Neural cell (in vitro differentiated cells): ENCODE measurements at regions not wholly inside any gene's neighbourhood (a gene's known extent, or its start where the extent isn't known, plus 50 kb on each side); places are given as distances from the start of the nearest gene placed in this dataset.

Source experiments
- H2AFZ ChIP-seq: fragments of 200-600, 300-800 bp; sonication (generic), shearing (Covaris generic); 2 replicates; pipeline ENCODE4 v1.6.0; 2014; ENCODE audit warnings: low read depth, mild to moderate bottlenecking, antibody characterized with exemption, low read length, moderate library complexity
- H3F3A ChIP-seq: fragments of 200-600 bp; shearing (Covaris generic); 2 replicates; pipeline ENCODE4 v1.6.1; 2016; ENCODE audit warnings: mild to moderate bottlenecking, moderate library complexity, mixed read lengths, antibody characterized with exemption, low read length; ENCODE audit not compliant: insufficient read depth, poor library complexity, severe bottlenecking
- H3K27ac ChIP-seq: fragments of 200-600, 300-800 bp; sonication (generic), shearing (Covaris generic); 2 replicates; pipeline ENCODE4 v1.5.1; 2014; ENCODE audit warnings: mild to moderate bottlenecking, low read length, moderate library complexity
- H3K27me3 ChIP-seq: fragments of 300-800, 200-600 bp; sonication (generic), shearing (Covaris generic); 2 replicates; pipeline ENCODE4 v1.6.0; 2014; ENCODE audit warnings: mild to moderate bottlenecking, low read depth, low read length, moderate library complexity; ENCODE audit not compliant: insufficient read depth
- H3K36me3 ChIP-seq: fragments of 300-800, 200-600 bp; sonication (generic), shearing (Covaris generic); 2 replicates; pipeline ENCODE4 v1.5.1; 2014; ENCODE audit warnings: mild to moderate bottlenecking, antibody characterized with exemption, low read length, moderate library complexity; ENCODE audit not compliant: insufficient read depth
- H3K4me2 ChIP-seq: fragments of 300-800, 200-600 bp; sonication (generic), shearing (Covaris generic); 2 replicates; pipeline ENCODE4 v1.6.0; 2014; ENCODE audit warnings: mild to moderate bottlenecking, low read length
- H3K4me3 ChIP-seq: fragments of 300-800, 200-600 bp; sonication (generic), shearing (Covaris generic); 2 replicates; pipeline ENCODE4 v1.5.1; 2014; ENCODE audit warnings: mild to moderate bottlenecking, low read length, moderate library complexity
- H3K79me2 ChIP-seq: fragments of 200-600 bp; shearing (Covaris generic); replicated peaks from 2 replicates; pipeline ENCODE4 v1.6.0; 2014; ENCODE audit warnings: mild to moderate bottlenecking, low read length, moderate library complexity; ENCODE audit not compliant: insufficient read depth
- H3K9ac ChIP-seq: fragments of 300-800, 200-600 bp; sonication (generic), shearing (Covaris generic); 2 replicates; pipeline ENCODE4 v1.6.1; 2016; ENCODE audit warnings: mild to moderate bottlenecking, low read length, mixed read lengths
- H3K9me2 ChIP-seq: fragments of 200-600 bp; shearing (Covaris generic); 2 replicates; pipeline ENCODE4 v1.6.1; 2016; ENCODE audit warnings: mild to moderate bottlenecking, low read length, mixed read lengths; ENCODE audit not compliant: insufficient read depth
- H3K9me3 ChIP-seq: fragments of 200-600, 300-800 bp; sonication (generic), shearing (Covaris generic); 2 replicates; pipeline ENCODE4 v1.6.1; 2016; ENCODE audit warnings: mild to moderate bottlenecking, mixed run types, low read length, moderate library complexity, mixed read lengths
- H4K20me1 ChIP-seq: fragments of 200-600 bp; shearing (Covaris generic); 2 replicates; pipeline ENCODE4 v1.6.1; 2016; ENCODE audit warnings: mild to moderate bottlenecking, mixed run types; ENCODE audit not compliant: insufficient read depth
- EP300 ChIP-seq: fragments of 450-650 bp; conservative IDR thresholded peaks from 2 replicates; pipeline ENCODE4 v1.6.1; 2014; ENCODE audit warnings: antibody characterized with exemption, mild to moderate bottlenecking, moderate library complexity; ENCODE audit not compliant: poor library complexity, severe bottlenecking
- EZH2 ChIP-seq: fragments of 200-600, 300-800 bp; shearing (Covaris generic), sonication (generic); IDR thresholded peaks from 2 replicates; pipeline ENCODE4 v1.6.1; 2014; ENCODE audit warnings: antibody characterized with exemption, low read length, borderline replicate concordance, mild to moderate bottlenecking; ENCODE audit not compliant: insufficient read depth, poor library complexity, severe bottlenecking
- MXI1 ChIP-seq: fragments of 450-650 bp; conservative IDR thresholded peaks from 2 replicates; pipeline ENCODE4 v1.6.1; 2014; ENCODE audit warnings: antibody characterized with exemption, mild to moderate bottlenecking; ENCODE audit not compliant: poor library complexity, severe bottlenecking
- POLR2AphosphoS5 ChIP-seq: IDR thresholded peaks from 2 replicates; pipeline ENCODE4 v1.6.1; 2012
- RAD21 ChIP-seq: fragments of 450-650 bp; conservative IDR thresholded peaks from 2 replicates; pipeline ENCODE4 v1.6.1; 2014; ENCODE audit warnings: antibody characterized with exemption, mild to moderate bottlenecking, moderate library complexity
- SMC3 ChIP-seq: fragments of 450-650 bp; conservative IDR thresholded peaks from 2 replicates; pipeline ENCODE4 v1.6.1; 2014; ENCODE audit warnings: antibody characterized with exemption, mild to moderate bottlenecking, moderate library complexity; ENCODE audit not compliant: poor library complexity
- TAF1 ChIP-seq: IDR thresholded peaks from 2 replicates; pipeline ENCODE4 v1.6.1; 2012; ENCODE audit warnings: low read depth
- TF ChIP-seq, protein P1 (sequence below): fragments of 450-650 bp; IDR thresholded peaks from 2 replicates; pipeline ENCODE4 v1.5.1; 2014; ENCODE audit warnings: antibody characterized with exemption, mild to moderate bottlenecking, moderate library complexity; ENCODE audit not compliant: poor library complexity, severe bottlenecking
- TF ChIP-seq, protein P2 (sequence below): IDR thresholded peaks from 2 replicates; pipeline ENCODE4 v1.6.1; 2012; ENCODE audit warnings: borderline replicate concordance

DNA sequence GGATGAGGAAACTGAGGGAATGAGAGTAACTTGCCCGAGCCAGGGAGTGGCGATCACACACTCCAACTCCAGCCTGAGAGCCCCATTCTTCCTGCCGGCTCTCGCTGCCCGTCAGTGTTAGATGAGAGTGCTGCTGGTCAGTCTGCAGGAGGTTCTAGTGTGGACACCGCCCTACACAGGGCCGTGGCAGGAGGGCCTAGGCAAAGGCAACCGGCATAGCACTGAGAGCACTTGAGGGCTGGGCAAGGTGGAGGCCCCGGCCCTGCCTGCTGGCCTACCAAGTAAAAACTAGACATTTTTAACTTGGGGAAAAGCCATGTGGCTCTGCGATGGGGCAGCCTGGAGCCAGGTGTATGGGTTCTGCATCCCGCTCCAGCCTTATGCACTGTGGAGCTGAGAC is 354.8 kb downstream of the SEC14L1 start:
- Histone ChIP-seq H3K36me3 (no peaks in the 10 kb centered on the region), H3K9ac (no peak overlapping the region), H3K27me3 (no peaks in the 10 kb centered on the region), H3K79me2 (no peaks in the 10 kb centered on the region), H3K9me2 (no peaks in the 10 kb centered on the region), H3F3A (no peaks in the 10 kb centered on the region), H2AFZ (no peak overlapping the region), H3K4me3 (no peak overlapping the region), H3K4me2 (no peak overlapping the region), H3K27ac (no peak overlapping the region), H3K9me3 (no peaks in the 10 kb centered on the region), H4K20me1 (no peaks in the 10 kb centered on the region)
- no peak for TF ChIP-seq RAD21
- TF ChIP-seq SMC3: no peak
- no peak for TF ChIP-seq TAF1
- TF ChIP-seq POLR2AphosphoS5: no peak
- no peak for TF ChIP-seq EP300

DNA sequence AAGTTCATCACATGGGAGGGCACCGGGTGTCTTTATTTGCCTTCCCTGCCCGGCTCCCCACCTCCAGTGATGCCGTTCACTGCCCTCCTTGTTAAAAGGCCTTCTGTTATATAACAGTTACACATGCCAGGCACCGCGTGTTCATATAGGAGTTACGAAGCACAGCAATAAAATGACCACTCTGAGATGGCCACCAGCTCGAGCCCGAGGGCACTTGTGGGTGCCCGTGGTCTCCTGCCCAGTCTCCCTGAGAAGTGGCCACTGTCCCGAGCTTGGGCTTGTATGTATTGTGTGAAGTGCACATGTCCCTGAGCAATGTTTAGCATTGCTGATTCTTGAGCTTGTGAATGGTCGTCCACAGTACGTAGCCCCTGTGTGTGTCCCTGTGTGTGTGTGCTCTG is 355.6 kb downstream of the SEC14L1 start:
- H2AFZ ChIP-seq: no peak overlapping the region
- H3K36me3 ChIP-seq: no peaks in the 10 kb centered on the region
- no peaks in the 10 kb centered on the region for H3K79me2 ChIP-seq
- H4K20me1 ChIP-seq: no peaks in the 10 kb centered on the region
- no peak overlapping the region for H3K4me3 ChIP-seq
- no peaks in the 10 kb centered on the region for H3K9me2 ChIP-seq
- TF ChIP-seq SMC3 (no peak), TAF1 (no peak), MXI1 (no peak), EP300 (no peak), RAD21 (no peak), EZH2 (no peak), POLR2AphosphoS5 (no peak)
- TF ChIP-seq, protein P1, sequence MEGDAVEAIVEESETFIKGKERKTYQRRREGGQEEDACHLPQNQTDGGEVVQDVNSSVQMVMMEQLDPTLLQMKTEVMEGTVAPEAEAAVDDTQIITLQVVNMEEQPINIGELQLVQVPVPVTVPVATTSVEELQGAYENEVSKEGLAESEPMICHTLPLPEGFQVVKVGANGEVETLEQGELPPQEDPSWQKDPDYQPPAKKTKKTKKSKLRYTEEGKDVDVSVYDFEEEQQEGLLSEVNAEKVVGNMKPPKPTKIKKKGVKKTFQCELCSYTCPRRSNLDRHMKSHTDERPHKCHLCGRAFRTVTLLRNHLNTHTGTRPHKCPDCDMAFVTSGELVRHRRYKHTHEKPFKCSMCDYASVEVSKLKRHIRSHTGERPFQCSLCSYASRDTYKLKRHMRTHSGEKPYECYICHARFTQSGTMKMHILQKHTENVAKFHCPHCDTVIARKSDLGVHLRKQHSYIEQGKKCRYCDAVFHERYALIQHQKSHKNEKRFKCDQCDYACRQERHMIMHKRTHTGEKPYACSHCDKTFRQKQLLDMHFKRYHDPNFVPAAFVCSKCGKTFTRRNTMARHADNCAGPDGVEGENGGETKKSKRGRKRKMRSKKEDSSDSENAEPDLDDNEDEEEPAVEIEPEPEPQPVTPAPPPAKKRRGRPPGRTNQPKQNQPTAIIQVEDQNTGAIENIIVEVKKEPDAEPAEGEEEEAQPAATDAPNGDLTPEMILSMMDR: no peak
- TF ChIP-seq, protein P2, sequence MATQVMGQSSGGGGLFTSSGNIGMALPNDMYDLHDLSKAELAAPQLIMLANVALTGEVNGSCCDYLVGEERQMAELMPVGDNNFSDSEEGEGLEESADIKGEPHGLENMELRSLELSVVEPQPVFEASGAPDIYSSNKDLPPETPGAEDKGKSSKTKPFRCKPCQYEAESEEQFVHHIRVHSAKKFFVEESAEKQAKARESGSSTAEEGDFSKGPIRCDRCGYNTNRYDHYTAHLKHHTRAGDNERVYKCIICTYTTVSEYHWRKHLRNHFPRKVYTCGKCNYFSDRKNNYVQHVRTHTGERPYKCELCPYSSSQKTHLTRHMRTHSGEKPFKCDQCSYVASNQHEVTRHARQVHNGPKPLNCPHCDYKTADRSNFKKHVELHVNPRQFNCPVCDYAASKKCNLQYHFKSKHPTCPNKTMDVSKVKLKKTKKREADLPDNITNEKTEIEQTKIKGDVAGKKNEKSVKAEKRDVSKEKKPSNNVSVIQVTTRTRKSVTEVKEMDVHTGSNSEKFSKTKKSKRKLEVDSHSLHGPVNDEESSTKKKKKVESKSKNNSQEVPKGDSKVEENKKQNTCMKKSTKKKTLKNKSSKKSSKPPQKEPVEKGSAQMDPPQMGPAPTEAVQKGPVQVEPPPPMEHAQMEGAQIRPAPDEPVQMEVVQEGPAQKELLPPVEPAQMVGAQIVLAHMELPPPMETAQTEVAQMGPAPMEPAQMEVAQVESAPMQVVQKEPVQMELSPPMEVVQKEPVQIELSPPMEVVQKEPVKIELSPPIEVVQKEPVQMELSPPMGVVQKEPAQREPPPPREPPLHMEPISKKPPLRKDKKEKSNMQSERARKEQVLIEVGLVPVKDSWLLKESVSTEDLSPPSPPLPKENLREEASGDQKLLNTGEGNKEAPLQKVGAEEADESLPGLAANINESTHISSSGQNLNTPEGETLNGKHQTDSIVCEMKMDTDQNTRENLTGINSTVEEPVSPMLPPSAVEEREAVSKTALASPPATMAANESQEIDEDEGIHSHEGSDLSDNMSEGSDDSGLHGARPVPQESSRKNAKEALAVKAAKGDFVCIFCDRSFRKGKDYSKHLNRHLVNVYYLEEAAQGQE: no peak
- no peak overlapping the region for H3K4me2 ChIP-seq
- H3F3A ChIP-seq: no peaks in the 10 kb centered on the region
- H3K9ac ChIP-seq: no peak overlapping the region
- H3K27me3 ChIP-seq: no peaks in the 10 kb centered on the region
- H3K9me3 ChIP-seq: no peaks in the 10 kb centered on the region
- no peak overlapping the region for H3K27ac ChIP-seq
